HG03097 (cell line): ENCODE measurements at regions not wholly inside any gene's neighbourhood (a gene's known extent, or its start where the extent isn't known, plus 50 kb on each side); places are given as distances from the start of the nearest gene placed in this dataset.
"Not testable (repeated sequence)": the region's sequence is repeated elsewhere in the genome, so short reads cannot be mapped to it uniquely, and the experiment has no call there.

Experiments used
- ATAC-seq: cut with Tn5 transposase; IDR thresholded peaks from one replicate; pipeline ENCODE4 v1.9.1; 2021; ENCODE audit not compliant: unreplicated experiment, low FRiP score

- ATAC-seq, result no peak
Measured at GRCh38 chr17:51347851-51348584, 87.7 kb downstream of the UTP18 start.

- no peak for ATAC-seq
Measured at GRCh38 chr17:51351080-51351479, 90.7 kb downstream of the UTP18 start.

- ATAC-seq, result no peak
Measured at GRCh38 chr17:51351890-51352289, 91.5 kb downstream of the UTP18 start.

GRCh38 chr17:51352798-51353197 is 92.5 kb downstream of the UTP18 start:
- no peak for ATAC-seq

GRCh38 chr17:51353296-51353695 is 93.0 kb downstream of the UTP18 start:
- ATAC-seq, result no peak

GRCh38 chr17:51354936-51355335 is 94.6 kb downstream of the UTP18 start:
- no peak for ATAC-seq

- ATAC-seq, result no peak
Measured at GRCh38 chr17:51355441-51356410, 95.4 kb downstream of the UTP18 start.

GRCh38 chr17:51359055-51359454 is 98.7 kb downstream of the UTP18 start:
- no peak for ATAC-seq

GRCh38 chr17:51362811-51363585 is 102.7 kb downstream of the UTP18 start:
- no peak for ATAC-seq

- ATAC-seq, result no peak
Measured at GRCh38 chr17:51365090-51365489, 104.7 kb downstream of the UTP18 start.

GRCh38 chr17:51366866-51367265 is 106.5 kb downstream of the UTP18 start:
- no peak for ATAC-seq

- not testable (repeated sequence) for ATAC-seq
Measured at GRCh38 chr17:51367836-51368235, 107.5 kb downstream of the UTP18 start.

GRCh38 chr17:51371732-51372151 is 111.4 kb downstream of the UTP18 start:
- no peak for ATAC-seq

GRCh38 chr17:51372345-51373004 is 112.1 kb downstream of the UTP18 start:
- peak; percentile 96 for ATAC-seq

GRCh38 chr17:51373489-51374152 is 113.3 kb downstream of the UTP18 start:
- ATAC-seq, result no peak

GRCh38 chr17:51374209-51374608 is 113.9 kb downstream of the UTP18 start:
- no peak for ATAC-seq

- no peak for ATAC-seq
Measured at GRCh38 chr17:51375771-51376170, 115.4 kb downstream of the UTP18 start.

GRCh38 chr17:51376739-51377138 is 116.4 kb downstream of the UTP18 start:
- no peak for ATAC-seq

GRCh38 chr17:51381262-51381661 is 120.9 kb downstream of the UTP18 start:
- ATAC-seq, result no peak

GRCh38 chr17:51385208-51385607 is 124.9 kb downstream of the UTP18 start:
- no peak for ATAC-seq
